HG03097 (cell line): ENCODE measurements at regions not wholly inside any gene's neighbourhood (a gene's known extent, or its start where the extent isn't known, plus 50 kb on each side); places are given as distances from the start of the nearest gene placed in this dataset.

ENCODE experiments used
- ATAC-seq: cut with Tn5 transposase; IDR thresholded peaks from one replicate; pipeline ENCODE4 v1.9.1; 2021; ENCODE audit not compliant: unreplicated experiment, low FRiP score

- ATAC-seq, result no peak
Measured at GRCh38 chr1:94600556-94600955, 59.0 kb upstream of the F3 start.

GRCh38 chr1:94599095-94599813 is 57.7 kb upstream of the F3 start:
- no peak for ATAC-seq

- no peak for ATAC-seq
Measured at GRCh38 chr1:94597701-94598100, 56.1 kb upstream of the F3 start.

- ATAC-seq, result no peak
Measured at GRCh38 chr1:94596260-94596659, 54.7 kb upstream of the F3 start.

- ATAC-seq, result no peak
Measured at GRCh38 chr1:94595658-94596057, 54.1 kb upstream of the F3 start.

GRCh38 chr1:94593611-94594010 is 52.1 kb upstream of the F3 start:
- ATAC-seq, result no peak

GRCh38 chr1:94592571-94592920 is 51.0 kb upstream of the F3 start:
- no peak for ATAC-seq

- ATAC-seq, result no peak
Measured at GRCh38 chr1:94591823-94592570, 50.4 kb upstream of the F3 start.
